Left lung (tissue), 4 donors: ENCODE measurements at regions not wholly inside any gene's neighbourhood (a gene's known extent, or its start where the extent isn't known, plus 50 kb on each side); places are given as distances from the start of the nearest gene placed in this dataset.

Experiments
- ATAC-seq: fragments of 200-7000 bp; cut with Tn5 transposase; one replicate; pipeline ENCODE4 v1.9.1; 2020; ENCODE audit warnings: moderate library complexity
- DNase-seq, 4 donors: peaks; one replicate each; pipeline ENCODE4 v3.0.0-alpha.2; 2013 to 2020
- H3K27ac ChIP-seq, 2 donors: fragments of 200-600 bp; sonication (generic) in 1 of 2; one replicate each; pipeline versions ENCODE4 v1.5.0 to v1.8.0; 2020 to 2021
- H3K27me3 ChIP-seq, 2 donors: fragments of 200-600 bp; sonication (generic) in 1 of 2; one replicate each; pipeline versions ENCODE4 v1.5.0 to v1.8.0; 2020 to 2021
- H3K36me3 ChIP-seq, 2 donors: fragments of 200-600 bp; sonication (generic) in 1 of 2; one replicate each; pipeline versions ENCODE4 v1.5.0 to v1.8.0; 2020 to 2021
- H3K4me1 ChIP-seq, 2 donors: fragments of 200-600 bp; one replicate each; pipeline ENCODE4 v1.8.0; 2021
- H3K4me3 ChIP-seq, 2 donors: fragments of 200-600 bp; sonication (generic) in 1 of 2; one replicate each; pipeline versions ENCODE4 v1.5.0 to v1.8.0; 2020 to 2021; ENCODE audit warnings: mild to moderate bottlenecking in 1 of 2
- H3K9me3 ChIP-seq, 2 donors: fragments of 200-600 bp; sonication (generic) in 1 of 2; one replicate each; pipeline versions ENCODE4 v1.5.0 to v1.8.0; 2020 to 2021
- intact Hi-C, 2 donors: fragments of 100-400 bp; cut with DNase I; formaldehyde crosslinking; loops; one replicate each; pipeline versions ENCODE4 v1.11.2 to v1.14.2; 2022
- TF ChIP-seq, protein P1 (sequence below), 2 donors: fragments of 200-600 bp; sonication (generic) in 1 of 2; IDR thresholded peaks; one replicate each; pipeline versions ENCODE4 v1.5.0 to v1.8.0; 2021; ENCODE audit warnings: antibody characterized with exemption in 2 of 2
- donor health status: DM: no; HTN: yes; CAD: no.
- donor health status: DM: no; HTN: no; CAD: no.

DNA sequence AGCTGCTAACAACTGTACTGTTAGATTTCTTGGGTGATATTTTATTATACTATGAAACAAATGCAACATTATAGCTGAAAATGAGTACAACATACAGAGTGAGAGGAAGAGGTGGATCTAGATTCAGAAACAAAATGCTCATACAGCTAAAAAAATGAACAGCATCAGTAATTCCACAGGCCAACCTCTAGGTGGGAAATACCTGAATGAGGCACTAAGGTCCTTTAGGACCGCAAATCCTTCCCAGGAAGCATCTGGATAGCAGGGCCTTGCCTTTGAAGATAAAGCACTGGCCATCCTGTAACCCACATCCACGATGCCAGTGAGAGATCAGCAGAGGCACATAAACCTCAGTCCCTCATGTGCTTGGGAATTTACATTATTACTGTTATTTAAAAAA is 310.8 kb downstream of the YTHDC2 start:
- no peak for ATAC-seq
- H3K4me3 ChIP-seq: no peak overlapping the region
- H3K27ac ChIP-seq: no peak overlapping the region
- no peaks in the 10 kb centered on the region for H3K27me3 ChIP-seq
- no peaks in the 10 kb centered on the region for H3K4me1 ChIP-seq
- no peak for DNase-seq
- intact Hi-C loops: no loop called here
- H3K36me3 ChIP-seq: no peaks in the 10 kb centered on the region
- TF ChIP-seq, protein P1, sequence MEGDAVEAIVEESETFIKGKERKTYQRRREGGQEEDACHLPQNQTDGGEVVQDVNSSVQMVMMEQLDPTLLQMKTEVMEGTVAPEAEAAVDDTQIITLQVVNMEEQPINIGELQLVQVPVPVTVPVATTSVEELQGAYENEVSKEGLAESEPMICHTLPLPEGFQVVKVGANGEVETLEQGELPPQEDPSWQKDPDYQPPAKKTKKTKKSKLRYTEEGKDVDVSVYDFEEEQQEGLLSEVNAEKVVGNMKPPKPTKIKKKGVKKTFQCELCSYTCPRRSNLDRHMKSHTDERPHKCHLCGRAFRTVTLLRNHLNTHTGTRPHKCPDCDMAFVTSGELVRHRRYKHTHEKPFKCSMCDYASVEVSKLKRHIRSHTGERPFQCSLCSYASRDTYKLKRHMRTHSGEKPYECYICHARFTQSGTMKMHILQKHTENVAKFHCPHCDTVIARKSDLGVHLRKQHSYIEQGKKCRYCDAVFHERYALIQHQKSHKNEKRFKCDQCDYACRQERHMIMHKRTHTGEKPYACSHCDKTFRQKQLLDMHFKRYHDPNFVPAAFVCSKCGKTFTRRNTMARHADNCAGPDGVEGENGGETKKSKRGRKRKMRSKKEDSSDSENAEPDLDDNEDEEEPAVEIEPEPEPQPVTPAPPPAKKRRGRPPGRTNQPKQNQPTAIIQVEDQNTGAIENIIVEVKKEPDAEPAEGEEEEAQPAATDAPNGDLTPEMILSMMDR (IDR thresholded peaks at IDR 0.05): no peak
- peaks cover 0 to 7% of the 10 kb centered on the region in 2 donors for H3K9me3 ChIP-seq

DNA sequence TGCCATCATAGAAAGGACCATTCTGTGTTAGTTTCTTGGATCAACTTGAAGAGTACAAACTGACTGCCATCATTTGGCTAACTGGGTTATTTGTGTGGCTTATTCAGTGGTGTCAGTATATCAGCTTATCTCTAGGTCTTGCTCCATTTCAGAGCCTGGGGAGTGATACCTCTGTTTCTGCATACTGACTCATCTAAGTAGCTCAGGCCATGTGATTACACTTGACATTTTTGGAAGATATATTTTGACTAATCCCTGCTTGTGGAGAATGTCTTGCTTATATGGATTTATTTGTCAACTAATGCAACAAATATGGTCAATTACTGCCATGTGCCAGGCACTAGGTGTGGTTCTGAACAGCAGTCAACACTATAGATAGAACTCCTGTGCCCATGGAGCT is 311.7 kb downstream of the YTHDC2 start:
- H3K27me3 ChIP-seq: no peaks in the 10 kb centered on the region
- peaks cover 0 to 7% of the 10 kb centered on the region in 2 donors for H3K9me3 ChIP-seq
- H3K27ac ChIP-seq: no peak overlapping the region
- ATAC-seq: no peak
- no peaks in the 10 kb centered on the region for H3K4me1 ChIP-seq
- H3K4me3 ChIP-seq: no peak overlapping the region
- intact Hi-C loops: no loop called here
- no peak for DNase-seq
- TF ChIP-seq, protein P1 (IDR thresholded peaks at IDR 0.05): no peak
- H3K36me3 ChIP-seq: no peaks in the 10 kb centered on the region

DNA sequence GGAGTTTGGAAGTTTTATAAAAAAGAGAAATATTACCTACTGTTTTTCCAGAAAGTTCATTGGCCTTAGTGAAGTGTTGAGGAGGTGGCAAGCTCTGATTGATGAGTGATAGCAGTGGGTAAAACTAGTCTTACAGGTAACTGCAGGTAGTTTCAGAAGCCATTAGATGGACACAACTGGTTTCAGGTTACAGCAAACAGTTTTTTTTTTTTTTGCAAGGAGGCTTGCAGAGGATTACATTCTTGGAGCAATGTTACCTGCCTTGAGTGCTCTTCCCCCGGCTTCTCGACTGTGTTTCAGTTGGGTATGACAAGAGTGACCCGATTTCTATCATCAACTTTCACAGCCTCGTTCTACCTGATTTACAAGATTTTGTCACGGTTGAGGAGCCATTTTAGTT is 333.4 kb downstream of the YTHDC2 start:
- DNase-seq (peak in 1 of 4 donors; percentile 24), ATAC-seq (no peak)
- peaks cover 0 to 2% of the 10 kb centered on the region in 2 donors for H3K9me3 ChIP-seq
- intact Hi-C loops: no loop called here
- TF ChIP-seq, protein P1 (IDR thresholded peaks at IDR 0.05): no peak
- H3K27ac ChIP-seq: no peak overlapping the region
- no peaks in the 10 kb centered on the region for H3K4me1 ChIP-seq
- no peaks in the 10 kb centered on the region for H3K36me3 ChIP-seq
- no peaks in the 10 kb centered on the region for H3K27me3 ChIP-seq
- no peak overlapping the region for H3K4me3 ChIP-seq

DNA sequence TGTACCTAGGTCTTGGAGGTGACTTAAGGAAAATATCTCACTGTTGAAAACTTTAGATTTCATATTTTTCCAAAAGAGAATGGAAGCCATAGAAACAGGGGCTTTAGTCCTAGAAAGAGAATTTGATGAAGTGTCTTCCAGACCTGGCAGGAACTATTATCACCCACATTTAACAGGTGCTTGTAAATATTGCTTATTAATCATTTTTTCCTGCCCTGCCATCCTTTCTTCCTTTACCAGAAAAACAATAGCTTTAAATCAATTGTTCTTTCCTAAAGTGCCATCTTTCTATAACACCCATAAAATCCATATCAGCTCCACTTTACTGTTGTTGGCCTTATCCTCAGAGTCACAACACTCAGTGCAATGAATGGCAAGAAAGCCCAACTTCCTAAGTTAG is 350.9 kb downstream of the YTHDC2 start:
- Histone ChIP-seq H3K9me3 (peaks cover 0 to 16% of the 10 kb centered on the region in 2 donors), H3K36me3 (no peaks in the 10 kb centered on the region), H3K27me3 (no peaks in the 10 kb centered on the region), H3K27ac (no peak overlapping the region), H3K4me3 (no peak overlapping the region), H3K4me1 (peaks cover 0 to 3% of the 10 kb centered on the region in 2 donors)
- ATAC-seq: no peak
- TF ChIP-seq, protein P1 (IDR thresholded peaks at IDR 0.05): no peak
- no peak for DNase-seq
- intact Hi-C loops: no loop called here

DNA sequence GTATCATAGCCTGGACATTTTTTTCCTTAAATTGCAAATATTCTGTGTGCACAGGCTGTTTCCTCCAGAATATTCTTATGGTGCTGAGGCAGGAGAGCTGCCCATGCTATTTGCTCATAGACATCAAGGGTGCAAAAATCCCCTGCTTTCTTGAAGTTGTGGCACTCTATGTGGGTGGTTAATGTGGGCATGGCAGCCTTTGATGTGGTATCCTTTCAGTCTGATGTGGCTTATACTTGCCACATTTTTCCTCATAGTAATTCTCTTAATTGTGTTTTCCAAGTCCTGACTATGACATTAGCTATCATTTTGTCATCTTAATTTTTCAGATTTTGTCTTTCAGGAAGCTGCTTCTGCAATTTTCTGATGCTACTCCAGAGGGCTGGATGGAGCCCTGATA is 353.3 kb downstream of the YTHDC2 start:
- ATAC-seq: no peak
- intact Hi-C loops: no loop called here
- Histone ChIP-seq H3K27me3 (no peaks in the 10 kb centered on the region), H3K27ac (no peak overlapping the region), H3K4me3 (no peak overlapping the region), H3K9me3 (peaks cover 0 to 12% of the 10 kb centered on the region in 2 donors), H3K4me1 (peaks cover 0 to 3% of the 10 kb centered on the region in 2 donors), H3K36me3 (no peaks in the 10 kb centered on the region)
- DNase-seq: no peak
- TF ChIP-seq, protein P1 (IDR thresholded peaks at IDR 0.05): no peak
